SK-N-SH treated with all-trans-retinoic acid at 6 μM for 48 hours (cell line): ENCODE measurements at regions not wholly inside any gene's neighbourhood (a gene's known extent, or its start where the extent isn't known, plus 50 kb on each side); places are given as distances from the start of the nearest gene placed in this dataset.

Experiments
- ATAC-seq: fragments of 200-7000 bp; cut with Tn5 transposase; 3 replicates; pipeline ENCODE4 v1.9.1; 2020; ENCODE audit warnings: mild to moderate bottlenecking, moderate library complexity
- BACH2 ChIP-seq: fragments of 250-450 bp; sonication (Bioruptor Pico); IDR thresholded peaks from 2 replicates; pipeline ENCODE4 v1.9.0; 2021; ENCODE audit warnings: mild to moderate bottlenecking, borderline replicate concordance
- CSDC2 ChIP-seq: fragments of 250-450 bp; sonication (Bioruptor Pico); IDR thresholded peaks from 2 replicates; pipeline ENCODE4 v1.5.0; 2020; ENCODE audit warnings: mild to moderate bottlenecking, moderate library complexity
- ESRRG ChIP-seq: fragments of 250-450 bp; sonication (Bioruptor Pico); IDR thresholded peaks from 2 replicates; pipeline ENCODE4 v1.6.1; 2021; ENCODE audit warnings: mild to moderate bottlenecking
- GLIS3 ChIP-seq: fragments of 250-450 bp; sonication (Bioruptor Pico); IDR thresholded peaks from 2 replicates; pipeline ENCODE4 v1.5.0; 2020; ENCODE audit warnings: mild to moderate bottlenecking, moderate library complexity
- ISL1 ChIP-seq: fragments of 250-450 bp; sonication (Bioruptor Pico); IDR thresholded peaks from 2 replicates; pipeline ENCODE4 v2.1.2; 2022; ENCODE audit warnings: mild to moderate bottlenecking, moderate library complexity
- OSR1 ChIP-seq: fragments of 250-450 bp; sonication (Bioruptor Pico); IDR thresholded peaks from 2 replicates; pipeline ENCODE4 v1.8.0; 2022; ENCODE audit warnings: moderate library complexity, mild to moderate bottlenecking, inconsistent platforms
- RARB ChIP-seq: fragments of 250-450 bp; sonication (Bioruptor Pico); IDR thresholded peaks from 2 replicates; pipeline ENCODE4 v1.8.0; 2021; ENCODE audit warnings: mild to moderate bottlenecking, moderate library complexity
- SNAI2 ChIP-seq: fragments of 250-450 bp; sonication (Bioruptor Pico); IDR thresholded peaks from 2 replicates; pipeline ENCODE4 v1.5.0; 2020; ENCODE audit warnings: mild to moderate bottlenecking, moderate library complexity
- TCF4 ChIP-seq: fragments of 250-450 bp; sonication (Bioruptor Pico); IDR thresholded peaks from 2 replicates; pipeline ENCODE4 v1.8.0; 2021; ENCODE audit warnings: mild to moderate bottlenecking, moderate library complexity, borderline replicate concordance
- TOX ChIP-seq: fragments of 250-450 bp; sonication (Bioruptor Pico); IDR thresholded peaks from 2 replicates; pipeline ENCODE4 v1.8.0; 2021; ENCODE audit warnings: mild to moderate bottlenecking, moderate library complexity, borderline replicate concordance
- ZC3H10 ChIP-seq: fragments of 250-450 bp; sonication (Bioruptor Pico); IDR thresholded peaks from 2 replicates; pipeline ENCODE4 v1.5.1; 2021; ENCODE audit warnings: mild to moderate bottlenecking, moderate library complexity
- ZFP3 ChIP-seq: fragments of 250-450 bp; sonication (Bioruptor Pico); IDR thresholded peaks from 2 replicates; pipeline ENCODE4 v1.5.0; 2020; ENCODE audit warnings: mild to moderate bottlenecking, moderate library complexity
- ZNF565 ChIP-seq: fragments of 450-650 bp; formaldehyde crosslinking; conservative IDR thresholded peaks from 2 replicates; pipeline ENCODE4 v1.5.0; 2020; ENCODE audit warnings: low read depth, mild to moderate bottlenecking, moderate library complexity
- ZNF8 ChIP-seq: fragments of 450-650 bp; formaldehyde crosslinking; IDR thresholded peaks from 2 replicates; pipeline ENCODE4 v1.5.0; 2020; ENCODE audit warnings: mild to moderate bottlenecking, moderate library complexity
- TF ChIP-seq, protein P1 (sequence below): fragments of 250-450 bp; sonication (Bioruptor Pico); IDR thresholded peaks from 2 replicates; pipeline ENCODE4 v1.5.0; 2020; ENCODE audit warnings: mild to moderate bottlenecking, moderate library complexity
- TF ChIP-seq, protein P2 (sequence below): fragments of 250-450 bp; sonication (Bioruptor Pico); IDR thresholded peaks from 2 replicates; pipeline ENCODE4 v1.5.1; 2021; ENCODE audit warnings: mild to moderate bottlenecking, moderate library complexity
- TF ChIP-seq, protein P3 (sequence below): fragments of 250-450 bp; sonication (Bioruptor Pico); IDR thresholded peaks from 2 replicates; pipeline ENCODE4 v1.5.1; 2020; ENCODE audit warnings: low read depth, mild to moderate bottlenecking, moderate library complexity
- TF ChIP-seq, protein P4 (sequence below): fragments of 250-450 bp; sonication (Bioruptor Pico); IDR thresholded peaks from 2 replicates; pipeline ENCODE4 v1.8.0; 2021; ENCODE audit warnings: low read depth, mild to moderate bottlenecking, moderate library complexity, borderline replicate concordance
- TF ChIP-seq, protein P5 (sequence below): fragments of 250-450 bp; sonication (Bioruptor Pico); IDR thresholded peaks from 2 replicates; pipeline ENCODE4 v1.8.0; 2020; ENCODE audit warnings: mild to moderate bottlenecking, moderate library complexity, borderline replicate concordance

DNA sequence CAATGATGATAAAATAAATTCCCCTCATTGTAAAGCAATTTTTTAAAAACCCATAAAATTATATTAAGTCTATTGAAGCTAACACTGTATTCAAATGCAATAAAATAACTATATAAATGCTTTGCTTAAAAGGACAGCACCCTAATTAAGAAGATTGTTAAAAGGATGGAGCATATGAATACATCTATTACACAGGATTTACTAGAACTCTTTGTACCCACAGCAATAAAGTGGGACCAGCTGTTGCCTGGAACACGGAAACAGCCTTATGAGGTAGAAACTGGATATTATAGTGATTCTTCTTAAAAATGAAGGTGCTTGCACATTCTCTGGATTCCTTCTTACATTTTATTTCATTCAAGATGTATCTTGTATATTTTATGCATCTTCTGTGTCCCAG lies 298.7 kb upstream of the KLF3 start:
- TF ChIP-seq ISL1 (CRISPR knock-in tag) (no peak), BACH2 (CRISPR knock-in tag) (no peak), ZNF8 (no peak), TOX (CRISPR knock-in tag) (no peak), ZNF565 (CRISPR knock-in tag) (no peak), ZC3H10 (CRISPR knock-in tag) (no peak), OSR1 (CRISPR knock-in tag) (no peak), RARB (CRISPR knock-in tag) (no peak), TCF4 (no peak), CSDC2 (no peak)
- TF ChIP-seq, protein P1, sequence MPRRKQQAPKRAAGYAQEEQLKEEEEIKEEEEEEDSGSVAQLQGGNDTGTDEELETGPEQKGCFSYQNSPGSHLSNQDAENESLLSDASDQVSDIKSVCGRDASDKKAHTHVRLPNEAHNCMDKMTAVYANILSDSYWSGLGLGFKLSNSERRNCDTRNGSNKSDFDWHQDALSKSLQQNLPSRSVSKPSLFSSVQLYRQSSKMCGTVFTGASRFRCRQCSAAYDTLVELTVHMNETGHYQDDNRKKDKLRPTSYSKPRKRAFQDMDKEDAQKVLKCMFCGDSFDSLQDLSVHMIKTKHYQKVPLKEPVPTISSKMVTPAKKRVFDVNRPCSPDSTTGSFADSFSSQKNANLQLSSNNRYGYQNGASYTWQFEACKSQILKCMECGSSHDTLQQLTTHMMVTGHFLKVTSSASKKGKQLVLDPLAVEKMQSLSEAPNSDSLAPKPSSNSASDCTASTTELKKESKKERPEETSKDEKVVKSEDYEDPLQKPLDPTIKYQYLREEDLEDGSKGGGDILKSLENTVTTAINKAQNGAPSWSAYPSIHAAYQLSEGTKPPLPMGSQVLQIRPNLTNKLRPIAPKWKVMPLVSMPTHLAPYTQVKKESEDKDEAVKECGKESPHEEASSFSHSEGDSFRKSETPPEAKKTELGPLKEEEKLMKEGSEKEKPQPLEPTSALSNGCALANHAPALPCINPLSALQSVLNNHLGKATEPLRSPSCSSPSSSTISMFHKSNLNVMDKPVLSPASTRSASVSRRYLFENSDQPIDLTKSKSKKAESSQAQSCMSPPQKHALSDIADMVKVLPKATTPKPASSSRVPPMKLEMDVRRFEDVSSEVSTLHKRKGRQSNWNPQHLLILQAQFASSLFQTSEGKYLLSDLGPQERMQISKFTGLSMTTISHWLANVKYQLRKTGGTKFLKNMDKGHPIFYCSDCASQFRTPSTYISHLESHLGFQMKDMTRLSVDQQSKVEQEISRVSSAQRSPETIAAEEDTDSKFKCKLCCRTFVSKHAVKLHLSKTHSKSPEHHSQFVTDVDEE (CRISPR knock-in tag), result no peak
- TF ChIP-seq, protein P2, sequence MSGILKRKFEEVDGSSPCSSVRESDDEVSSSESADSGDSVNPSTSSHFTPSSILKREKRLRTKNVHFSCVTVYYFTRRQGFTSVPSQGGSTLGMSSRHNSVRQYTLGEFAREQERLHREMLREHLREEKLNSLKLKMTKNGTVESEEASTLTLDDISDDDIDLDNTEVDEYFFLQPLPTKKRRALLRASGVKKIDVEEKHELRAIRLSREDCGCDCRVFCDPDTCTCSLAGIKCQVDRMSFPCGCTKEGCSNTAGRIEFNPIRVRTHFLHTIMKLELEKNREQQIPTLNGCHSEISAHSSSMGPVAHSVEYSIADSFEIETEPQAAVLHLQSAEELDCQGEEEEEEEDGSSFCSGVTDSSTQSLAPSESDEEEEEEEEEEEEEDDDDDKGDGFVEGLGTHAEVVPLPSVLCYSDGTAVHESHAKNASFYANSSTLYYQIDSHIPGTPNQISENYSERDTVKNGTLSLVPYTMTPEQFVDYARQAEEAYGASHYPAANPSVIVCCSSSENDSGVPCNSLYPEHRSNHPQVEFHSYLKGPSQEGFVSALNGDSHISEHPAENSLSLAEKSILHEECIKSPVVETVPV (CRISPR knock-in tag), result no peak
- TF ChIP-seq, protein P3, sequence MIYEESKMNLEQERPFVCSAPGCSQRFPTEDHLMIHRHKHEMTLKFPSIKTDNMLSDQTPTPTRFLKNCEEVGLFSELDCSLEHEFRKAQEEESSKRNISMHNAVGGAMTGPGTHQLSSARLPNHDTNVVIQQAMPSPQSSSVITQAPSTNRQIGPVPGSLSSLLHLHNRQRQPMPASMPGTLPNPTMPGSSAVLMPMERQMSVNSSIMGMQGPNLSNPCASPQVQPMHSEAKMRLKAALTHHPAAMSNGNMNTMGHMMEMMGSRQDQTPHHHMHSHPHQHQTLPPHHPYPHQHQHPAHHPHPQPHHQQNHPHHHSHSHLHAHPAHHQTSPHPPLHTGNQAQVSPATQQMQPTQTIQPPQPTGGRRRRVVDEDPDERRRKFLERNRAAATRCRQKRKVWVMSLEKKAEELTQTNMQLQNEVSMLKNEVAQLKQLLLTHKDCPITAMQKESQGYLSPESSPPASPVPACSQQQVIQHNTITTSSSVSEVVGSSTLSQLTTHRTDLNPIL (CRISPR knock-in tag), result no peak
- TF ChIP-seq, protein P4, sequence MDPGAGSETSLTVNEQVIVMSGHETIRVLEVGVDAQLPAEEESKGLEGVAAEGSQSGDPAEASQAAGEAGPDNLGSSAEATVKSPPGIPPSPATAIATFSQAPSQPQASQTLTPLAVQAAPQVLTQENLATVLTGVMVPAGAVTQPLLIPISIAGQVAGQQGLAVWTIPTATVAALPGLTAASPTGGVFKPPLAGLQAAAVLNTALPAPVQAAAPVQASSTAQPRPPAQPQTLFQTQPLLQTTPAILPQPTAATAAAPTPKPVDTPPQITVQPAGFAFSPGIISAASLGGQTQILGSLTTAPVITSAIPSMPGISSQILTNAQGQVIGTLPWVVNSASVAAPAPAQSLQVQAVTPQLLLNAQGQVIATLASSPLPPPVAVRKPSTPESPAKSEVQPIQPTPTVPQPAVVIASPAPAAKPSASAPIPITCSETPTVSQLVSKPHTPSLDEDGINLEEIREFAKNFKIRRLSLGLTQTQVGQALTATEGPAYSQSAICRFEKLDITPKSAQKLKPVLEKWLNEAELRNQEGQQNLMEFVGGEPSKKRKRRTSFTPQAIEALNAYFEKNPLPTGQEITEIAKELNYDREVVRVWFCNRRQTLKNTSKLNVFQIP (CRISPR knock-in tag), result no peak
- no peak for ATAC-seq

DNA sequence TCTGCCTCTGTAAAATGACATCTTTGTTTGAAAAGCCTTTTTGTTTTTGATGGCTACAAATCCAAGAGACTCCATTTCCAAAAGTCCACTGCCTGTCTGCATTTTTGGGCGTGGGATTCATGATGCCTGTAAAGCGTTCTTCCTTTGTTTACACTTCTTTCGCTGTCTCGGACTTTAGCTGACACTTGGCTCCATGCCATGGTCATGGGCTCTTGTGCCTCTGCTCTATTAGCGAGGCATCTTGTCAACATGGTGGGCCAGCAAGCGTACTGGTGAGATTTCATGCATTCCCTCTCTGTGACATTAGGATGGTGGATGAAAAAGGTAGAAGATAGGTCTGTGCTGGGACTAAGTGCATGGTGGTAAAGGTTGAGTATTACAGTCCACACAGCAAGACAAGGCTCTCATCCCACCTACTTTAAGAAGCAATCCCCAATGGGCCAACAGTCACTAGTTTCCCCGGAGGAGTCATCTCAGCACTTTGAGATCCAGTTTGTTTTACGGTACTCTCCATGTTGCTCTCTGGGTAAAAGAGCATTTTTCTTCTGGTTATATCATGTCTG lies 298.2 kb upstream of the KLF3 start:
- ATAC-seq, result no peak
- TF ChIP-seq, protein P5, sequence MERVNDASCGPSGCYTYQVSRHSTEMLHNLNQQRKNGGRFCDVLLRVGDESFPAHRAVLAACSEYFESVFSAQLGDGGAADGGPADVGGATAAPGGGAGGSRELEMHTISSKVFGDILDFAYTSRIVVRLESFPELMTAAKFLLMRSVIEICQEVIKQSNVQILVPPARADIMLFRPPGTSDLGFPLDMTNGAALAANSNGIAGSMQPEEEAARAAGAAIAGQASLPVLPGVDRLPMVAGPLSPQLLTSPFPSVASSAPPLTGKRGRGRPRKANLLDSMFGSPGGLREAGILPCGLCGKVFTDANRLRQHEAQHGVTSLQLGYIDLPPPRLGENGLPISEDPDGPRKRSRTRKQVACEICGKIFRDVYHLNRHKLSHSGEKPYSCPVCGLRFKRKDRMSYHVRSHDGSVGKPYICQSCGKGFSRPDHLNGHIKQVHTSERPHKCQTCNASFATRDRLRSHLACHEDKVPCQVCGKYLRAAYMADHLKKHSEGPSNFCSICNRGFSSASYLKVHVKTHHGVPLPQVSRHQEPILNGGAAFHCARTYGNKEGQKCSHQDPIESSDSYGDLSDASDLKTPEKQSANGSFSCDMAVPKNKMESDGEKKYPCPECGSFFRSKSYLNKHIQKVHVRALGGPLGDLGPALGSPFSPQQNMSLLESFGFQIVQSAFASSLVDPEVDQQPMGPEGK, result no peak
- TF ChIP-seq GLIS3 (CRISPR knock-in tag), result no peak
- TF ChIP-seq OSR1 (CRISPR knock-in tag), result no peak
- TF ChIP-seq TCF4, result no peak
- no peak for TF ChIP-seq SNAI2 (CRISPR knock-in tag)
- no peak for TF ChIP-seq ESRRG (CRISPR knock-in tag)
- TF ChIP-seq ZC3H10 (CRISPR knock-in tag), result no peak
- TF ChIP-seq ZNF8, result no peak
- no peak for TF ChIP-seq ZNF565 (CRISPR knock-in tag)

DNA sequence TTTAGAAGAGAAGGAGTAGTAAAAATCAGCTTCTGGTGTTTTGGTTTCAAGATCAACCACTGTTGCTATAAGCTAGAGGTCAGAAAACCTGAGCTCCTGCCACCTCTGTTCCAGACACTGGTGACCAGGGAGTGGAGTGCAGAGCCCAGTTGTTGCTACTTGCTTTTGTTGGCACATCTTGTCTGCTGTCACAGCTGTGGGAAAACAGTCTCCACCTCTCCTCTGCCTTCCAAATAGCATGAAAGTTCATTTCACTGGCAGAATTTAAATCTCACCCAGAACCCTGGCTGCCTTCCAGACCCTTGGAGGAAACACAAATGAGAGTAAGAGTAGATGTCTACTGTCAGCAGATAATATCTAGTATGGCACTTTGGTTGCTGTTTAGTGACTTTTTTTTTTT lies 297.5 kb upstream of the KLF3 start:
- TF ChIP-seq ZFP3 (CRISPR knock-in tag), result no peak
- TF ChIP-seq, protein P5, result no peak
- no peak for TF ChIP-seq ESRRG (CRISPR knock-in tag)
- TF ChIP-seq ISL1 (CRISPR knock-in tag), result no peak
- no peak for TF ChIP-seq ZNF565 (CRISPR knock-in tag)
- ATAC-seq, result no peak
